Left cardiac atrium (tissue), 4 donors: ENCODE measurements at regions not wholly inside any gene's neighbourhood (a gene's known extent, or its start where the extent isn't known, plus 50 kb on each side); places are given as distances from the start of the nearest gene placed in this dataset.

Source experiments
- ATAC-seq, 2 donors: fragments of 200-7000 bp; cut with Tn5 transposase; one replicate each; pipeline ENCODE4 v1.9.1; 2020; ENCODE audit warnings: mild to moderate bottlenecking in 2 of 2, moderate library complexity in 2 of 2
- DNase-seq: peaks from one replicate; pipeline ENCODE4 v3.0.0-alpha.2; 2020
- intact Hi-C, 2 donors: fragments of 100-400 bp; cut with DNase I; formaldehyde crosslinking; loops; one replicate each; pipeline versions ENCODE4 v1.14.1 to v1.15.1; 2022 to 2023
- donor health status: DM: no; HTN: yes; CAD: no.
- donor health status: DM: no; HTN: yes; CAD: no; lungs with severe emphysema.
- donor health status: DM: yes; HTN: yes; CAD: no.
- donor health status: Dilated cardiomyopathy.

GRCh38 chr2:163541943-163542342 lies 193.9 kb downstream of the FIGN start:
- ATAC-seq, result no peak
- no peak for DNase-seq
- intact Hi-C loops, result no loop called here

- intact Hi-C loops, result no loop called here
- no peak for ATAC-seq
- no peak for DNase-seq
These were observed 194.3 kb downstream of the FIGN start for GRCh38 chr2:163541495-163541894.

GRCh38 chr2:163528640-163529217 lies 207.1 kb downstream of the FIGN start:
- intact Hi-C loops, result no loop called here
- DNase-seq (no peak), ATAC-seq (no peak)

DNA sequence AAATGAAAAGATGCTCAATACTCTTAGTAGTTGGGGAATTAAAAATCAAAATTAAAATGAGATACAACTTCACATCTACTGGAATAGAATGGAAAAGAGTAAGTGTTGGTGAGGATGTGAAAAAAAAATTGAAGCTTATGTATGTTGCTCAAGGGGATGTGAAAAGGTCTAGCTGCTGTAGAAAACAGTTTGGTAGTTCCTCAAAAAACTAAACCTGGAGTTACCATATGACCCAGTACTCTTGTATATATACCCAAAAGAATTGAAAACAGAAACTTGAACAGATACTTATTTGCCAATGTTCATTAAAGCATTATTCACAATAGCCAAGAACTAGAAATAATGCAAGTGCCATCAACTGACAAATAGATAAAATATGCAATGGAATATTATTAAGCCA lies 208.4 kb downstream of the FIGN start:
- ATAC-seq (no peak), DNase-seq (no peak)
- intact Hi-C loops, result no loop called here

DNA sequence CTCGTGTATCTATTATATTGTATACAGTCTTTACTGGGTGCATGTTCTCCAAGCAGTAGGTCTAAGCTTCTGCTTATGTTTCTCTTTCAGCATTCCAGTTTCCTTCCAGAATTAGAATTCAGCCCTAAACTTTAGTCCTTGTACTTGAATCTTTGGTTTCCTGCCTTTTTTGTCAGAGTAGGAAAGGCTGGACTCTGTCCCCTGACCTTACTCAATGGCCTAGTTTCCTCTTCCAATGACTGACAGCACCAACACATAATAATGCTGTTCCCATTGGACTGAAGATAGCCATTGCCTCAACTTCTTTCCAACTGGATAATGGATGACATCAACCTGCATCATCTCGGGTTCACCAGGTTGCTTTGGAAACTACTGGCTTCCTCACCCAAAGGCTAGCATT lies 217.0 kb downstream of the FIGN start:
- intact Hi-C loops, result no loop called here
- ATAC-seq (no peak), DNase-seq (no peak)

DNA sequence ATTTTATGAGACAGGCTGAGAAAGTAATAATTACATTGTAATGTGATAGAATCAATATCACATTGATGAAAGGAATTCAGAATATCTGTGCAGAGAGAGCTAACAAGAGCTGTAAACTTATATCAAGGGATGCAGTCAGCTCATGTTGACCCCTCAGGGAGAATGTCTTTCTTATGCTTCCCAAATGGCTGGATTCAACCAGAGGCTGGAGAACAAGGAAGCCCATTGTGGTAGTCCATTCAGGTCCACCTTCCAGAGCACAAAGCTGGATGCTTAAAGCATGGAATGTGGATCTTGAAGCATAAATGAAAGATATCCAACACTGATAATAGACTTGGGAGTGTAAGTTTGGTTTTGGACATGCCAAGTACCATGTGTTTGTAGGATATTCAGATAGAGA lies 220.0 kb downstream of the FIGN start:
- no peak for ATAC-seq
- intact Hi-C loops, result no loop called here
- DNase-seq, result no peak

DNA sequence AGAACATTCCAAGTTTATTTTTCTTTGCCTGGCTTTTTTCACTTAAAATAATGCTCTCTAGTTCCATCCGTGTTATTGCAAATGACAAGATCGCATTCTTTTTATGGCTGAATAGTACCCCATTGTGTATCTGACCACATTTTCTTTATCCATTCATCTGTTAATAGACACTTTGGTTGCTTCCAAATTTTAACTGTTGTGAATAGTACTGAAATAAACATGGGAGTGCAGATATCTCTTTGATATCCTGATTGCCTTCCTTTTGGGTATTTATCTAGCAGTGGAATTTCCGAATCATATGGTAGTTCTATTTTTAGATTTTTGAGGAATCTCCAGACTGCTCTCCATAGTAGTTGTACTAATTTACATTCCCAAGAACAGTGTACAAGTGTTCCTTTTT lies 230.5 kb downstream of the FIGN start:
- DNase-seq, result no peak
- ATAC-seq, result no peak
- intact Hi-C loops, result no loop called here

DNA sequence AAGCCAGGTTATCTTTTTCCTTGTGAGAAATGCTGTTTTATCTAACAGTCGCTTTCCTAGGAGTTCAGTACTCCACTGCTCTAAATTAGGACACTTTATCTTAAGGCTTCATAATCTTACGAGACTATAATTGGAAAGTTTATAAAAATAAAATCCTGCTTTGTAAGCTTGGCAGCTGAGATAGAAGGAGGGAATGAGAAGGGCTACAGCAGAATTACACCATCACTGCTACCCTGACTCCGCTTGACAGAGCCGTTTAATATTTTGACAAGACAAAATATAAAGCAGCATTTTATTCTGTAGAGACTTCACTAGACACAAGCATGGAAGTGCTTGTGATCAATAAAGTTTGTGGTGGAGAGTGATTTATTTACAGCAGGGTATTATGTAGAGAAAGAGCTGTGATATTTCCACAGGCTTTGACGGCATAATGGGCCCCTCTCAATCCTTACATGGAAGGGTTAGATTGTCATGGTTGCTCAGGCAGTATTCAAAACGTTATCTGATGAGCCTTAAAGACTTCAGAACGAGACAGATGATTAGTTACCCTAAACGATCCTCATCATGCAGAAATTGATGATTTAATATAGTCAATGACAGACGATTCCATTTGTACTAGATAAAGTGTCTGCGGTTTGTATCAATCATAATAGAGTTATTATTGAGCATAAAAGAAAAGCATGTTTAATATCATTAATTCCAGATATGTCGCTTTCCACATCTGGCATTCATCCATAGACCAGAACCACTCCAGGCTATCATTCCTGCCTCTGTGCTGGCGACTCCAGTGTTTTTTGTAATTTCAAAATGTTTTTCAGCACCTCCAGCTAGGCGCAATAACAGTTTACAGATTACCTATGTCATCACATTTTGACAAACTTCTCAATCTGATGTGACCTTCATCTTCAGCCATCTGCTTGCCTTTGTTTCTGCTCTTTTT lies 242.2 kb downstream of the FIGN start:
- ATAC-seq, result peak; percentile 38 to 72
- DNase-seq, result no peak
- intact Hi-C loops, result no loop called here

GRCh38 chr2:163491850-163492249 lies 244.0 kb downstream of the FIGN start:
- ATAC-seq, result no peak
- no peak for DNase-seq
- intact Hi-C loops, result no loop called here

GRCh38 chr2:163490281-163490680 lies 245.5 kb downstream of the FIGN start:
- DNase-seq, result no peak
- ATAC-seq, result no peak
- intact Hi-C loops, result no loop called here

DNA sequence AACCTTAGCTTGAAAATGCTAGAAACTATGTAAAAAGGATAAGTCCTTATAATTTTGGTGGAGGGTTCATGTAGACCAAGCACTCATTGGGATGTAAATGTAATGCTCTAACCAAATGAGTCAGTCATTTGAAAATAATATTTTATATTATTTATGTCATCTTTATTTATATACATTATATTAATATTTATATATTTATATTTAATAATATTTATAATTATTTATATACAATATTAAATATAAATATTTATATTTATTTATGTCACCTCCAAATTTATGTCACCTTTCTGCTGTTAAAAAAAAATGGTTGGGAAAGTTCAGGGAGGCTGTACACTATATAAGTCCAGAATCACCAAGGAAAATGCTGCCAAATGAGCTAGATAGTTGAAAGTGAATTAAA lies 254.3 kb downstream of the FIGN start:
- no peak for ATAC-seq
- intact Hi-C loops, result no loop called here
- DNase-seq, result no peak

- ATAC-seq (no peak), DNase-seq (no peak)
- intact Hi-C loops, result loop anchor here in 1 of 2 donors (10.0 kb wide), 2 partner anchors 125 to 255 kb away; partner anchors contain the start of gene FIGN
These were observed 256.2 kb downstream of the FIGN start for GRCh38 chr2:163479599-163479998.

DNA sequence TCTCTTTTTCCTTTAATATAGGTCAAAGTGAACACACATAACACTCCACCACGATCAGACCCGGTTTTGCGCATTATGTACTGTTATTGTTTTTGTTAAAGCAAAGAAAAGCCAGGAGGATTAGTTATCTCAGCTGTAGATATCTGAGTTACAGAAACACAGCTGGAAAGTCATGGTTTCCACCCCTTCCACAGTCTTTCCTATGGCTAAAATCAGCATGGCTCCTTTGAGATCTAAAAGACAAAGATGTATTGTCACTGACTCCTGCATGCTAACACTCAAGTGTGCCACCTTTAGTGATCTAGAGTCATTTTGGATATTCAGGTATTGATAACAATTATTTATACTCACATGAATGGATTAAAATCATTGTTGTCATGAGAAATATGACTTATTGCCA lies 260.0 kb downstream of the FIGN start:
- intact Hi-C loops, result loop anchor here in 1 of 2 donors (10.0 kb wide), 2 partner anchors 129 to 259 kb away; partner anchors contain the start of gene FIGN
- ATAC-seq, result no peak
- no peak for DNase-seq

GRCh38 chr2:163474889-163475288 lies 260.9 kb downstream of the FIGN start:
- DNase-seq (no peak), ATAC-seq (no peak)
- intact Hi-C loops, result loop anchor here in 1 of 2 donors (10.0 kb wide), 2 partner anchors 130 to 260 kb away; partner anchors contain the start of gene FIGN

GRCh38 chr2:163474319-163474744 lies 261.5 kb downstream of the FIGN start:
- DNase-seq, result no peak
- intact Hi-C loops, result loop anchor here in 1 of 2 donors (10.0 kb wide), 2 partner anchors 130 to 260 kb away; partner anchors contain the start of gene FIGN
- no peak for ATAC-seq

DNA sequence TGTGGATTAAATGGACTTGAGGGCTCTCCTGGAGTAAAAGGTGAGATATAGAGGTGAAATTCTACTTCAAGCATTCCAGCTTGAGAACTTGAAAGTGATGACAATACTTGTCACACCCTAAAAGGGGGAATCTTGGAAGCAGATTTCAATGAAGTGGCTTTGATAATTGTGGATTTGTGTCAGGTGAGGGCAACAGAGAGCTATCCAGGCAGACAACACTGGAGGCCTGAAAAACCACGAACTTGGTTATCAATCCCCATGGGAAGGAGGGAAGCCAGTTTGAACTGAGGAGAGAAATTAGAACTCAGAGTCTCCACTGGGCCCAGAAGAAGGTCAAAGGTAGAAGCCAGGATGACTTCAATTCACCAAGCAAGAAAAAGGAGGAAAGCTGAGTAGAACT lies 263.9 kb downstream of the FIGN start:
- DNase-seq, result no peak
- intact Hi-C loops, result loop anchor here in 1 of 2 donors (10.0 kb wide), 2 partner anchors 133 to 263 kb away; partner anchors contain the start of gene FIGN
- ATAC-seq, result peak; percentile 53 to 57

- intact Hi-C loops, result loop anchor here in 1 of 2 donors (5.0 kb wide), 1 partner anchor 122 kb away; no protein-coding TSS in a partner anchor
- no peak for DNase-seq
- peak; percentile 31 to 46 for ATAC-seq
These were observed 266.2 kb downstream of the FIGN start for GRCh38 chr2:163469561-163469962.

DNA sequence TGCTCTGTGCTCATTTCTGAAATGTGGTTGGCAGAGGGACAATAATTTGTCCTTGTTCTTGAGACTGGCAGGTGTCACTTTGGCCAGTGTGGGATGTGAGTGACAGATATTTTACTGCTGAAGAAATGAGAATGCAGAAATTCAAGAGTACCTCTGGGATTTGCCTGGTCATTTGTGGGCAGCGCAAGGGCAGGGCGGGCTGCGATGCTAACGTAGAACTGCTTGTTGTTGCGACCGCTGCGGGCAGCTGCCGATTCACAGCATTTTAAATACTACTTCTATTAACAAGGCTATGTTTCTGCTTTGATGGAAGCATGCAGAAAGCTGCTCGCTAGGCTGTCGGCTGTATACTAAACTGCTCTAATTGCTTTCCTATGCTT lies 268.6 kb downstream of the FIGN start:
- intact Hi-C loops, result loop anchor here in 1 of 2 donors (5.0 kb wide), 1 partner anchor 120 kb away; no protein-coding TSS in a partner anchor
- DNase-seq, result no peak

DNA sequence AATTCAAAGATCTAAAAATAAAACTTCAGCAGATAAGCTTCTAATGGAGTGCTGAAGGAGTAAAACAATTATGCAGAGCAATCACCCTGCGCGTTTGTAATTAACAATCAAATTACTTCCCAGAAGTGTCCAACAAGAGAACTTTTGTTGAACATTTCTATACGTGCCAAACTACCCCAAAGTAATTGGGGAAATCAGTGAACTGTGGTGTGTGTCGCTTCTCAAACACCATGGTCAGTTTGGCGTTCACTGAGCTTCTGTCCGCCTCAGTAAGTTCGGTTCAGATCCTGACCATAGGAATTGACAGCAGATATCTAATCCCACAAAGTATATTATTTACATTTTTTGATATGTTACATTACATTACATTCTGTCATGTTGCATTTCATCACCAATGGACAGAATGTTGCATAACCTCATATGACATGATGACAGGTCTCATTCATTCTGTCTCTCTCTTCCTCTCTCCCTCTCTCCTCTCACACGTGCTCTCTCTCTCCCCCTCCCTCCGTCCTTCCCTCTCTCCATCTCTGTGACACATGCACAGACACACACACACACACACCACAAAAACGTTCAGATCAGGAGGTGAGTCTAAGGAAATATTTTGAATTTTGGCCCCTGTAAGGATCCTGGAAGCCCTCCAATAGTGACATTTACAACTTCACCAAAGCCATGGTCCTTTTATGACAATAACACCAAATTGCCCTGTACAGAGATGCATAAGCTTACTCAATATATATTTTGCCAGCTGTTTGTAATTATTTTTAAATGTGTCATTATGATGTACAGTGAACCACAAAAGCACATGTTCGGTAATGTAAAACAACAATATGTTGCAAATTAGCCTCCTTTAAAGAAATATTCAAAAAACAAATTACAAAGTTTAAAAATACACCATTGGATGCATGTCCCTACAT lies 269.2 kb downstream of the FIGN start:
- intact Hi-C loops, result loop anchor here in 1 of 2 donors (5.0 kb wide), 1 partner anchor 119 kb away; no protein-coding TSS in a partner anchor
- ATAC-seq (no peak), DNase-seq (no peak)

More for the DNA sequence above, 268.6 kb downstream of the FIGN start:
- ATAC-seq, result no peak
